ENCODE measurements at regions not wholly inside any gene's neighbourhood (a gene's known extent, or its start where the extent isn't known, plus 50 kb on each side); places are given as distances from the start of the nearest gene placed in this dataset.

- FAIRE-seq = no peak
- Histone ChIP-seq H3K9me3 (peaks cover 0 to 3% (median 0%) of the 10 kb centered on the region in 4 donors), H3K36me3 (no peaks in the 10 kb centered on the region), H3K27ac (no peak overlapping the region), H3K4me3 (no peak overlapping the region), H3K27me3 (no peaks in the 10 kb centered on the region), H3K4me1 (no peaks in the 10 kb centered on the region)
- no peak for TF ChIP-seq CTCF (IDR thresholded peaks at IDR 0.05)
- DNase-seq = no peak
- intact Hi-C loops (cut with DNase I) = no loop called here
- no peak for ATAC-seq
- 58 to 59% methylated on average over 2 of the region's 2 CpGs for WGBS, 2 donors
Measured at GRCh38 chr6:91941838-91942237, 1355.0 kb upstream of the MAP3K7 start.

GRCh38 chr6:91940801-91941200, 1353.9 kb upstream of the MAP3K7 start:
- FAIRE-seq = no peak
- 85% methylated on average over 1 of the region's 1 CpG for WGBS, 2 donors

GRCh38 chr6:91926827-91927226, 1340.0 kb upstream of the MAP3K7 start:
- ATAC-seq (no peak), DNase-seq (peak in 1 of 6 donors; percentile 31), FAIRE-seq (no peak)
- H3K4me1 ChIP-seq = no peaks in the 10 kb centered on the region
- H3K27me3 ChIP-seq = no peaks in the 10 kb centered on the region
- intact Hi-C loops (cut with DNase I) = no loop called here
- no peaks in the 10 kb centered on the region for H3K9me3 ChIP-seq
- H3K4me3 ChIP-seq = no peak overlapping the region
- WGBS, 2 donors = 77 to 82% methylated on average over 15 of the region's 15 CpGs
- TF ChIP-seq CTCF (IDR thresholded peaks at IDR 0.05) = no peak
- H3K27ac ChIP-seq = no peak overlapping the region
- no peaks in the 10 kb centered on the region for H3K36me3 ChIP-seq

More at GRCh38 chr6:91940801-91941200, 1353.9 kb upstream of the MAP3K7 start:
- no peak for TF ChIP-seq CTCF (IDR thresholded peaks at IDR 0.05)
- Histone ChIP-seq H3K9me3 (no peaks in the 10 kb centered on the region), H3K4me1 (no peaks in the 10 kb centered on the region), H3K27me3 (no peaks in the 10 kb centered on the region), H3K4me3 (no peak overlapping the region), H3K36me3 (no peaks in the 10 kb centered on the region), H3K27ac (no peak overlapping the region)
- intact Hi-C loops (cut with DNase I) = no loop called here
- no peak for ATAC-seq
- no peak for DNase-seq

GRCh38 chr6:91926361-91926760, 1339.5 kb upstream of the MAP3K7 start:
- no peak for ATAC-seq
- no peak for TF ChIP-seq CTCF (IDR thresholded peaks at IDR 0.05)
- Histone ChIP-seq H3K27me3 (no peaks in the 10 kb centered on the region), H3K36me3 (no peaks in the 10 kb centered on the region), H3K27ac (no peak overlapping the region), H3K4me3 (no peak overlapping the region), H3K4me1 (no peaks in the 10 kb centered on the region), H3K9me3 (no peaks in the 10 kb centered on the region)
- 70 to 75% methylated on average over 10 of the region's 10 CpGs for WGBS, 2 donors
- DNase-seq = no peak
- FAIRE-seq = no peak
- intact Hi-C loops (cut with DNase I) = no loop called here

GRCh38 chr6:91911945-91912344, 1325.1 kb upstream of the MAP3K7 start:
- Histone ChIP-seq H3K4me1 (no peaks in the 10 kb centered on the region), H3K27me3 (no peaks in the 10 kb centered on the region), H3K27ac (no peak overlapping the region), H3K9me3 (no peaks in the 10 kb centered on the region), H3K36me3 (no peaks in the 10 kb centered on the region), H3K4me3 (no peak overlapping the region)
- FAIRE-seq (no peak), ATAC-seq (no peak), DNase-seq (no peak)
- intact Hi-C loops (cut with DNase I) = no loop called here
- no peak for TF ChIP-seq CTCF (IDR thresholded peaks at IDR 0.05)
- WGBS, 2 donors = 74 to 89% methylated on average over 2 of the region's 2 CpGs
